Panc1 (cell line): ENCODE measurements at regions not wholly inside any gene's neighbourhood (a gene's known extent, or its start where the extent isn't known, plus 50 kb on each side); places are given as distances from the start of the nearest gene placed in this dataset.

ENCODE experiments used
- ATAC-seq: fragments of 200-7000 bp; cut with Tn5 transposase; 2 replicates; pipeline ENCODE4 v1.9.1; 2020; ENCODE audit warnings: mild to moderate bottlenecking, moderate library complexity
- BruUV-seq: library from RNA; stranded (reverse); fragments of 400-500 nt; replicated peaks from 2 replicates; lab custom pipeline; 2021; lab: Mats Ljungman, UMichigan
- CTCF ChIA-PET: fragments of 300-600 bp; sonication (Branson Sonifier 250); formaldehyde crosslinking; loops from one replicate; lab custom pipeline; 2022; ENCODE audit warnings: antibody characterized with exemption; lab: Charles Lee
- POLR2A ChIA-PET: fragments of 300-600 bp; sonication (Branson Sonifier 250); formaldehyde crosslinking; loops from one replicate; lab custom pipeline; 2022; ENCODE audit warnings: antibody characterized with exemption; lab: Charles Lee
- DNase-seq: peaks from one replicate; pipeline ENCODE4 v3.0.0-alpha.2; 2010; ENCODE audit warnings: low read depth, low spot score
- H3K27ac ChIP-seq: 2 replicates; pipeline ENCODE4 v1.5.1; 2011; ENCODE audit warnings: mild to moderate bottlenecking, low read length, inconsistent platforms
- H3K27me3 ChIP-seq: fragments of 200-500 bp; sonication (Bioruptor generic); 2 replicates; pipeline ENCODE4 v1.6.0; 2014; ENCODE audit warnings: low read length, inconsistent platforms; ENCODE audit not compliant: control insufficient read depth, insufficient read depth
- H3K36me3 ChIP-seq: fragments of 200-500 bp; sonication (Bioruptor generic); 2 replicates; pipeline ENCODE4 v1.5.1; 2014; ENCODE audit warnings: inconsistent platforms, mild to moderate bottlenecking, low read length, moderate library complexity; ENCODE audit not compliant: control insufficient read depth, insufficient read depth
- H3K4me1 ChIP-seq: 2 replicates; pipeline ENCODE4 v1.5.1; 2011; ENCODE audit warnings: inconsistent platforms, mild to moderate bottlenecking, low read length, moderate library complexity; ENCODE audit not compliant: control insufficient read depth, insufficient read depth
- H3K4me3 ChIP-seq, 2 experiments: 2 replicates each; pipeline ENCODE4 v1.5.1; 2011 to 2012; ENCODE audit warnings: low read depth in 2 of 2, low read length in 2 of 2, mild to moderate bottlenecking in 2 of 2, inconsistent platforms in 1 of 2, moderate library complexity in 1 of 2
- H3K9me3 ChIP-seq: fragments of 200-500 bp; sonication (Bioruptor generic); 2 replicates; pipeline ENCODE4 v1.5.1; 2014; ENCODE audit warnings: low read depth, mild to moderate bottlenecking, inconsistent platforms, low read length, moderate library complexity; ENCODE audit not compliant: control insufficient read depth, insufficient read depth
- POLR2AphosphoS5 ChIP-seq: IDR thresholded peaks from 2 replicates; pipeline ENCODE4 v1.6.1; 2012; ENCODE audit warnings: mild to moderate bottlenecking, low read depth, low read length, moderate library complexity
- SIN3A ChIP-seq: IDR thresholded peaks from 2 replicates; pipeline ENCODE4 v1.6.1; 2012; ENCODE audit warnings: low read depth, mild to moderate bottlenecking, low read length, moderate library complexity, borderline replicate concordance; ENCODE audit not compliant: insufficient read depth
- TCF7L2 ChIP-seq: IDR thresholded peaks from 2 replicates; pipeline ENCODE4 v1.6.1; 2011; ENCODE audit warnings: mild to moderate bottlenecking, low read depth, low read length, inconsistent platforms
- in situ Hi-C: cut with HindIII; loops from 2 replicates; pipeline ENCODE4 v1.10.0; 2016; ENCODE audit warnings: low sequenced_read_pairs, low pct_unique_long_range_greater_than_20kb
- intact Hi-C: fragments of 100-400 bp; cut with micrococcal nuclease; formaldehyde crosslinking; loops from one replicate; pipeline ENCODE4 v1.10.0; 2022; ENCODE audit not compliant: unreplicated experiment
- TF ChIP-seq, protein P1 (sequence below), 2 experiments: IDR thresholded peaks; 2 replicates each; pipeline ENCODE4 v1.6.1; 2011 to 2012; ENCODE audit warnings: low read depth in 2 of 2, control low read depth in 1 of 2, low read length in 1 of 2, mild to moderate bottlenecking in 1 of 2, moderate library complexity in 1 of 2; ENCODE audit not compliant: insufficient read depth in 1 of 2
- TF ChIP-seq, protein P2 (sequence below): fragments of 450-650 bp; IDR thresholded peaks from 2 replicates; pipeline ENCODE4 v1.5.1; 2017; ENCODE audit warnings: mild to moderate bottlenecking

DNA sequence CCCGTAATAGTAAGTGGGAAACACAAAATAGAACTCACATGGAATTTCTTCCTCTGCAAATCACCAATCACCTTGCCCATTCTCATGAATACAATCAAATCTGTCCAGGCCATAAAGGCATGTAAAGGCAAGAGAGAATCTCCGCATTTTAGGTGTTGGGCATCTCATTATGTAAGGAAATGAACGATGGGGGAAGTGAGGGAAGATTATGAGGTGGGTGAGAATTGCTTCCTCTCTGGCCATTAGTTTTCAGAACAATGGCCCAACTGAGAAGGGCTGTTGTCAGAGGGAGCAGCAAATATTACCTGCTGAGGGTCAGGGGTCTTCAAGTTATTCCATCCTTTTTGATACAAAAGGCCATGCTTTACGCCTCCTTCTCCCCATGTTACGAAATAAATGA is 455.1 kb downstream of the ARHGEF28 start:
- ChIA-PET CTCF (interaction anchor here (0.7 kb wide), 1 partner anchor 16 kb away, joined by 3 read pairs; no protein-coding TSS in a partner anchor), POLR2A (no interaction called here)
- Histone ChIP-seq H3K27ac (no peak overlapping the region), H3K27me3 (no peaks in the 10 kb centered on the region), H3K36me3 (no peaks in the 10 kb centered on the region), H3K4me3 (no peak overlapping the region), H3K9me3 (no peaks in the 10 kb centered on the region), H3K4me1 (no peaks in the 10 kb centered on the region)
- ATAC-seq, result no peak
- DNase-seq, result no peak
- intact Hi-C loops, result no loop called here
- TF ChIP-seq, protein P1, sequence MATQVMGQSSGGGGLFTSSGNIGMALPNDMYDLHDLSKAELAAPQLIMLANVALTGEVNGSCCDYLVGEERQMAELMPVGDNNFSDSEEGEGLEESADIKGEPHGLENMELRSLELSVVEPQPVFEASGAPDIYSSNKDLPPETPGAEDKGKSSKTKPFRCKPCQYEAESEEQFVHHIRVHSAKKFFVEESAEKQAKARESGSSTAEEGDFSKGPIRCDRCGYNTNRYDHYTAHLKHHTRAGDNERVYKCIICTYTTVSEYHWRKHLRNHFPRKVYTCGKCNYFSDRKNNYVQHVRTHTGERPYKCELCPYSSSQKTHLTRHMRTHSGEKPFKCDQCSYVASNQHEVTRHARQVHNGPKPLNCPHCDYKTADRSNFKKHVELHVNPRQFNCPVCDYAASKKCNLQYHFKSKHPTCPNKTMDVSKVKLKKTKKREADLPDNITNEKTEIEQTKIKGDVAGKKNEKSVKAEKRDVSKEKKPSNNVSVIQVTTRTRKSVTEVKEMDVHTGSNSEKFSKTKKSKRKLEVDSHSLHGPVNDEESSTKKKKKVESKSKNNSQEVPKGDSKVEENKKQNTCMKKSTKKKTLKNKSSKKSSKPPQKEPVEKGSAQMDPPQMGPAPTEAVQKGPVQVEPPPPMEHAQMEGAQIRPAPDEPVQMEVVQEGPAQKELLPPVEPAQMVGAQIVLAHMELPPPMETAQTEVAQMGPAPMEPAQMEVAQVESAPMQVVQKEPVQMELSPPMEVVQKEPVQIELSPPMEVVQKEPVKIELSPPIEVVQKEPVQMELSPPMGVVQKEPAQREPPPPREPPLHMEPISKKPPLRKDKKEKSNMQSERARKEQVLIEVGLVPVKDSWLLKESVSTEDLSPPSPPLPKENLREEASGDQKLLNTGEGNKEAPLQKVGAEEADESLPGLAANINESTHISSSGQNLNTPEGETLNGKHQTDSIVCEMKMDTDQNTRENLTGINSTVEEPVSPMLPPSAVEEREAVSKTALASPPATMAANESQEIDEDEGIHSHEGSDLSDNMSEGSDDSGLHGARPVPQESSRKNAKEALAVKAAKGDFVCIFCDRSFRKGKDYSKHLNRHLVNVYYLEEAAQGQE (IDR thresholded peaks at IDR 0.05; ENCODE audit: insufficient read depth in 1 of 2, low read depth in 2 of 2, low read length in 1 of 2), result no peak
- TF ChIP-seq TCF7L2 (no peak), SIN3A (no peak), POLR2AphosphoS5 (no peak)
- TF ChIP-seq, protein P2, sequence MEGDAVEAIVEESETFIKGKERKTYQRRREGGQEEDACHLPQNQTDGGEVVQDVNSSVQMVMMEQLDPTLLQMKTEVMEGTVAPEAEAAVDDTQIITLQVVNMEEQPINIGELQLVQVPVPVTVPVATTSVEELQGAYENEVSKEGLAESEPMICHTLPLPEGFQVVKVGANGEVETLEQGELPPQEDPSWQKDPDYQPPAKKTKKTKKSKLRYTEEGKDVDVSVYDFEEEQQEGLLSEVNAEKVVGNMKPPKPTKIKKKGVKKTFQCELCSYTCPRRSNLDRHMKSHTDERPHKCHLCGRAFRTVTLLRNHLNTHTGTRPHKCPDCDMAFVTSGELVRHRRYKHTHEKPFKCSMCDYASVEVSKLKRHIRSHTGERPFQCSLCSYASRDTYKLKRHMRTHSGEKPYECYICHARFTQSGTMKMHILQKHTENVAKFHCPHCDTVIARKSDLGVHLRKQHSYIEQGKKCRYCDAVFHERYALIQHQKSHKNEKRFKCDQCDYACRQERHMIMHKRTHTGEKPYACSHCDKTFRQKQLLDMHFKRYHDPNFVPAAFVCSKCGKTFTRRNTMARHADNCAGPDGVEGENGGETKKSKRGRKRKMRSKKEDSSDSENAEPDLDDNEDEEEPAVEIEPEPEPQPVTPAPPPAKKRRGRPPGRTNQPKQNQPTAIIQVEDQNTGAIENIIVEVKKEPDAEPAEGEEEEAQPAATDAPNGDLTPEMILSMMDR, result no peak
- in situ Hi-C loops, result no loop called here
- no TSS peak for BruUV-seq

DNA sequence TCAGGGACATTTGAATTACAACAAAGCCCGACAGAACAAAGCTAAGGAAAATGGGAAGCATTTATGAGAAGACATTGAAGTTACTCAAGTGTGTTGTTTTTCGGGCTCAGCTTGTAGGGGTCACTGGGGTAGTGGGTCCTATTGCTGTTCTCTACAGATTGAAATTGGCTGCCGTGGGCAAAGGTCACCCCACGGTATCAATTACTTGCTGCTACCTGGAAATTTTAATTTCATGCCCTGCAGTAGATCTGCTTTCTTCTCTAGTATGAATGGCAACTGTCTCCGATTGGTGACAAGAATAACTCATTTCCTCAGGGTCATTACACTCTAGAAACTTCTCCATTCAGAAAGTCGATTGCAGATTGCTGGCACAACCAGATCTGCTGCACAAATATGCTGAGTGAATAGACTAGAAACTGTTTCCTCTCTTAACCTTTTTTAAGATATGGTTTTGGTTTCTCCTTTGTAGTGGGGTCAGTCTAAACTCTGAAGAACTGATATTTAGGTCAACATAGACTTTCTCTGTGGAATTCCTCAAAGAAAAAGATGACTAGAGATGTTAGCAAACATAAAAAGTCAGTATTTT is 454.1 kb downstream of the ARHGEF28 start:
- H3K36me3 ChIP-seq, result no peaks in the 10 kb centered on the region
- ChIA-PET POLR2A (no interaction called here), CTCF (no interaction called here)
- no TSS peak for BruUV-seq
- in situ Hi-C loops, result no loop called here
- H3K4me3 ChIP-seq, result no peak overlapping the region
- H3K27me3 ChIP-seq, result no peaks in the 10 kb centered on the region
- no peaks in the 10 kb centered on the region for H3K4me1 ChIP-seq
- DNase-seq (no peak), ATAC-seq (no peak)
- TF ChIP-seq TCF7L2 (no peak), SIN3A (no peak), POLR2AphosphoS5 (no peak)
- TF ChIP-seq, protein P1 (IDR thresholded peaks at IDR 0.05; ENCODE audit: insufficient read depth in 1 of 2, low read depth in 2 of 2, low read length in 1 of 2), result no peak
- TF ChIP-seq, protein P2, result no peak
- intact Hi-C loops, result no loop called here
- H3K27ac ChIP-seq, result no peak overlapping the region
- H3K9me3 ChIP-seq, result no peaks in the 10 kb centered on the region
